Sigmoid colon (tissue), 4 donors: ENCODE measurements at regions not wholly inside any gene's neighbourhood (a gene's known extent, or its start where the extent isn't known, plus 50 kb on each side); places are given as distances from the start of the nearest gene placed in this dataset.

Experiments used
- EP300 ChIP-seq, 4 donors: sonication (generic); formaldehyde crosslinking; IDR thresholded peaks; one replicate each; pipeline ENCODE4 v1.6.1; 2017; ENCODE audit warnings: antibody characterized with exemption in 4 of 4
- POLR2A ChIP-seq, 2 donors: fragments of 450-650 bp; IDR thresholded peaks; one replicate each; pipeline ENCODE4 v1.6.1; 2016; ENCODE audit warnings: antibody characterized with exemption in 2 of 2, mild to moderate bottlenecking in 2 of 2, moderate library complexity in 2 of 2
- POLR2AphosphoS5 ChIP-seq, 4 donors: sonication (generic); formaldehyde crosslinking; IDR thresholded peaks; one replicate each; pipeline ENCODE4 v1.6.1; 2017; ENCODE audit warnings: antibody characterized with exemption in 4 of 4
- TF ChIP-seq, protein P1 (sequence below), 4 experiments: fragments of 450-650 bp in 3 of 4; fragments of 200-600 bp in 1 of 4; IDR thresholded peaks; one replicate each; pipeline ENCODE4 v1.5.1; 2016 to 2019; ENCODE audit warnings: antibody characterized with exemption in 4 of 4, mild to moderate bottlenecking in 3 of 4, moderate library complexity in 2 of 4

DNA sequence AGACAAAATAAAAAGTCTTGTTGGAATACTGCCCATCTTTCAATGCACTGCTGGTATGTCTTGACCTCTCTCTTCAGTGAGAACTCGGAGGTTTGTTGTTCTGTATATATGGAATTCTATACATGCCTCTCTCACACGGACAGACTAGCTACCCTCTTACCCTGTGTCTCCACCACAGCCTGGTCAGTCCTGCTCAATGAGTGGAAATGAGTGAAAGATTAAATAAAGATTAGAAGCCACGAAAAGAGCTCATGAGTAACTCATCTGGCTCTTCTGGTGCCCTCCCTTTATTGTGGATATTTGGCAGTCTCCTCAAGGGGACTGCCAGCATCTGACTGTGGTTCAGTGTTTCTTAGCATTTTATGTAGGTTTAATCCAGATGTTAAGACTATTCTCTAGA, 262.8 kb upstream of the MAP3K7 start:
- TF ChIP-seq, protein P1, sequence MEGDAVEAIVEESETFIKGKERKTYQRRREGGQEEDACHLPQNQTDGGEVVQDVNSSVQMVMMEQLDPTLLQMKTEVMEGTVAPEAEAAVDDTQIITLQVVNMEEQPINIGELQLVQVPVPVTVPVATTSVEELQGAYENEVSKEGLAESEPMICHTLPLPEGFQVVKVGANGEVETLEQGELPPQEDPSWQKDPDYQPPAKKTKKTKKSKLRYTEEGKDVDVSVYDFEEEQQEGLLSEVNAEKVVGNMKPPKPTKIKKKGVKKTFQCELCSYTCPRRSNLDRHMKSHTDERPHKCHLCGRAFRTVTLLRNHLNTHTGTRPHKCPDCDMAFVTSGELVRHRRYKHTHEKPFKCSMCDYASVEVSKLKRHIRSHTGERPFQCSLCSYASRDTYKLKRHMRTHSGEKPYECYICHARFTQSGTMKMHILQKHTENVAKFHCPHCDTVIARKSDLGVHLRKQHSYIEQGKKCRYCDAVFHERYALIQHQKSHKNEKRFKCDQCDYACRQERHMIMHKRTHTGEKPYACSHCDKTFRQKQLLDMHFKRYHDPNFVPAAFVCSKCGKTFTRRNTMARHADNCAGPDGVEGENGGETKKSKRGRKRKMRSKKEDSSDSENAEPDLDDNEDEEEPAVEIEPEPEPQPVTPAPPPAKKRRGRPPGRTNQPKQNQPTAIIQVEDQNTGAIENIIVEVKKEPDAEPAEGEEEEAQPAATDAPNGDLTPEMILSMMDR (IDR thresholded peaks at IDR 0.05), result no peak
- TF ChIP-seq EP300 (IDR thresholded peaks at IDR 0.05) (no peak), POLR2AphosphoS5 (IDR thresholded peaks at IDR 0.05) (no peak), POLR2A (IDR thresholded peaks at IDR 0.05) (no peak)
